Glutamatergic neuron (in vitro differentiated cells): ENCODE measurements at regions not wholly inside any gene's neighbourhood (a gene's known extent, or its start where the extent isn't known, plus 50 kb on each side); places are given as distances from the start of the nearest gene placed in this dataset.

Experiments used
- DNase-seq: peaks from one replicate; pipeline ENCODE4 v3.0.0; 2022
- H3K27ac Mint-ChIP-seq: one replicate; pipeline ENCODE4 v1.8.0; 2020; ENCODE audit warnings: mild to moderate bottlenecking, mixed read lengths, inconsistent platforms; ENCODE audit not compliant: unreplicated experiment
- H3K27me3 Mint-ChIP-seq: one replicate; pipeline ENCODE4 v1.8.0; 2020; ENCODE audit warnings: mild to moderate bottlenecking, moderate library complexity, mixed read lengths, inconsistent platforms; ENCODE audit not compliant: unreplicated experiment
- H3K36me3 Mint-ChIP-seq: one replicate; pipeline ENCODE4 v1.8.0; 2020; ENCODE audit warnings: mild to moderate bottlenecking, mixed read lengths, inconsistent platforms; ENCODE audit not compliant: unreplicated experiment
- H3K4me1 Mint-ChIP-seq: one replicate; pipeline ENCODE4 v1.8.0; 2020; ENCODE audit warnings: mild to moderate bottlenecking, low read depth, mixed read lengths, inconsistent platforms; ENCODE audit not compliant: unreplicated experiment
- H3K4me3 Mint-ChIP-seq: one replicate; pipeline ENCODE4 v1.8.0; 2020; ENCODE audit warnings: mild to moderate bottlenecking, mixed read lengths, inconsistent platforms; ENCODE audit not compliant: unreplicated experiment
- H3K9me3 Mint-ChIP-seq: one replicate; pipeline ENCODE4 v1.8.0; 2020; ENCODE audit warnings: mild to moderate bottlenecking, moderate library complexity, mixed read lengths, inconsistent platforms; ENCODE audit not compliant: unreplicated experiment
- CTCF ChIP-seq: fragments of 200-600 bp; sonication (generic); IDR thresholded peaks from one replicate; pipeline ENCODE4 v1.5.0; 2021; ENCODE audit not compliant: partially characterized antibody, unreplicated experiment

- Mint-ChIP-seq H3K27ac (no peak overlapping the region), H3K27me3 (no peaks in the 10 kb centered on the region), H3K36me3 (peaks cover 4% of the 10 kb centered on the region), H3K4me3 (no peak overlapping the region), H3K4me1 (no peaks in the 10 kb centered on the region), H3K9me3 (peaks cover 4% of the 10 kb centered on the region)
- no peak for DNase-seq
- no peak for TF ChIP-seq CTCF
These were observed 307.3 kb downstream of the PIK3R1 start for GRCh38 chr5:68522863-68523262.

- DNase-seq, result no peak
- Mint-ChIP-seq H3K4me1 (peaks cover 5% of the 10 kb centered on the region), H3K9me3 (peaks cover 4% of the 10 kb centered on the region), H3K27me3 (no peaks in the 10 kb centered on the region), H3K27ac (no peak overlapping the region), H3K4me3 (no peak overlapping the region), H3K36me3 (peaks cover 4% of the 10 kb centered on the region)
- TF ChIP-seq CTCF, result no peak
These were observed 313.3 kb downstream of the PIK3R1 start for GRCh38 chr5:68528821-68529273.

GRCh38 chr5:68529581-68529980 is 314.0 kb downstream of the PIK3R1 start:
- no peak for TF ChIP-seq CTCF
- peaks cover 7% of the 10 kb centered on the region for H3K4me1 Mint-ChIP-seq
- no peak overlapping the region for H3K27ac Mint-ChIP-seq
- H3K4me3 Mint-ChIP-seq, result no peak overlapping the region
- H3K9me3 Mint-ChIP-seq, result peaks cover 4% of the 10 kb centered on the region
- H3K27me3 Mint-ChIP-seq, result no peaks in the 10 kb centered on the region
- no peak for DNase-seq
- H3K36me3 Mint-ChIP-seq, result peaks cover 4% of the 10 kb centered on the region

- no peak for DNase-seq
- Mint-ChIP-seq H3K36me3 (peaks cover 4% of the 10 kb centered on the region), H3K27me3 (peaks cover 4% of the 10 kb centered on the region), H3K27ac (no peak overlapping the region), H3K4me3 (no peak overlapping the region), H3K4me1 (peaks cover 12% of the 10 kb centered on the region), H3K9me3 (no peaks in the 10 kb centered on the region)
- TF ChIP-seq CTCF, result no peak
These were observed 316.4 kb downstream of the PIK3R1 start for GRCh38 chr5:68531970-68532369.

- H3K36me3 Mint-ChIP-seq, result no peaks in the 10 kb centered on the region
- TF ChIP-seq CTCF, result no peak
- H3K9me3 Mint-ChIP-seq, result no peaks in the 10 kb centered on the region
- no peak overlapping the region for H3K27ac Mint-ChIP-seq
- DNase-seq, result no peak
- peaks cover 12% of the 10 kb centered on the region for H3K4me1 Mint-ChIP-seq
- no peak overlapping the region for H3K4me3 Mint-ChIP-seq
- peaks cover 4% of the 10 kb centered on the region for H3K27me3 Mint-ChIP-seq
These were observed 317.5 kb downstream of the PIK3R1 start for GRCh38 chr5:68533051-68533450.
